WTC11 (cell line): ENCODE measurements at regions not wholly inside any gene's neighbourhood (a gene's known extent, or its start where the extent isn't known, plus 50 kb on each side); places are given as distances from the start of the nearest gene placed in this dataset.

Experiments used
- ATAC-seq: fragments of 200-7000 bp; cut with Tn5 transposase; 2 replicates; pipeline ENCODE4 v1.10.0; 2021; ENCODE audit warnings: mild to moderate bottlenecking, moderate library complexity
- CTCF ChIA-PET: fragments of 300-600 bp; sonication (Branson Sonifier 250); formaldehyde crosslinking; loops from one replicate; lab custom pipeline; 2021; ENCODE audit warnings: antibody characterized with exemption; lab: Charles Lee
- POLR2A ChIA-PET: fragments of 350-600 bp; sonication (Branson Sonifier 250); formaldehyde crosslinking; loops from one replicate; lab custom pipeline; 2021; ENCODE audit warnings: antibody characterized with exemption; lab: Charles Lee
- DNase-seq: peaks from one replicate; pipeline ENCODE4 v3.0.0; 2021; ENCODE audit warnings: low spot score
- H3K27ac Mint-ChIP-seq: 2 replicates; pipeline ENCODE4 v1.8.0; 2021; ENCODE audit warnings: mixed read lengths
- H3K27me3 Mint-ChIP-seq: 2 replicates; pipeline ENCODE4 v1.8.0; 2021; ENCODE audit warnings: low read depth, mild to moderate bottlenecking, moderate library complexity, mixed read lengths
- H3K36me3 Mint-ChIP-seq: 2 replicates; pipeline ENCODE4 v1.8.0; 2021; ENCODE audit warnings: mixed read lengths
- H3K4me1 Mint-ChIP-seq: 2 replicates; pipeline ENCODE4 v1.8.0; 2022; ENCODE audit warnings: mixed read lengths
- H3K4me3 Mint-ChIP-seq: 2 replicates; pipeline ENCODE4 v1.8.0; 2021; ENCODE audit warnings: mild to moderate bottlenecking, moderate library complexity, mixed read lengths
- H3K9me3 Mint-ChIP-seq: 2 replicates; pipeline ENCODE4 v1.8.0; 2021; ENCODE audit warnings: mixed read lengths
- ATF1 ChIP-seq: sonication (generic); formaldehyde crosslinking; IDR thresholded peaks from 2 replicates; pipeline ENCODE4 v1.8.1; 2023; ENCODE audit warnings: mild to moderate bottlenecking, moderate library complexity, missing genetic modification reagents
- EMX1 ChIP-seq: fragments of 250-450 bp; sonication (Bioruptor Pico); IDR thresholded peaks from 2 replicates; pipeline ENCODE4 v1.8.0; 2021; ENCODE audit warnings: mild to moderate bottlenecking
- ETV6 ChIP-seq: sonication (generic); formaldehyde crosslinking; IDR thresholded peaks from 2 replicates; pipeline ENCODE4 v1.8.1; 2022; ENCODE audit warnings: mild to moderate bottlenecking, missing genetic modification reagents
- FOXK1 ChIP-seq: sonication (generic); formaldehyde crosslinking; IDR thresholded peaks from 2 replicates; pipeline ENCODE4 v1.8.0; 2022; ENCODE audit warnings: mild to moderate bottlenecking, moderate library complexity, missing genetic modification reagents
- GTF2I ChIP-seq: fragments of 250-450 bp; sonication (Bioruptor Pico); conservative IDR thresholded peaks from 2 replicates; pipeline ENCODE4 v1.4.0; 2021; ENCODE audit warnings: mild to moderate bottlenecking
- MYBL2 ChIP-seq: sonication (generic); formaldehyde crosslinking; IDR thresholded peaks from 2 replicates; pipeline ENCODE4 v1.8.1; 2023; ENCODE audit warnings: mild to moderate bottlenecking, moderate library complexity, missing genetic modification reagents
- NR1H2 ChIP-seq: sonication (generic); formaldehyde crosslinking; IDR thresholded peaks from 2 replicates; pipeline ENCODE4 v1.9.0; 2021; ENCODE audit warnings: mild to moderate bottlenecking, moderate library complexity, missing genetic modification reagents
- NR2C2 ChIP-seq: sonication (generic); formaldehyde crosslinking; IDR thresholded peaks from 2 replicates; pipeline ENCODE4 v1.8.0; 2022; ENCODE audit warnings: mild to moderate bottlenecking, missing genetic modification reagents
- NR3C1 ChIP-seq: sonication (generic); formaldehyde crosslinking; conservative IDR thresholded peaks from 2 replicates; pipeline ENCODE4 v1.8.1; 2023; ENCODE audit warnings: low read depth, mild to moderate bottlenecking, missing genetic modification reagents
- OVOL2 ChIP-seq: fragments of 250-450 bp; sonication (Bioruptor Pico); IDR thresholded peaks from 2 replicates; pipeline ENCODE4 v1.9.0; 2021; ENCODE audit warnings: mild to moderate bottlenecking, borderline replicate concordance
- SOX15 ChIP-seq: fragments of 250-450 bp; sonication (Bioruptor Pico); IDR thresholded peaks from 2 replicates; pipeline ENCODE4 v1.9.0; 2021; ENCODE audit warnings: mild to moderate bottlenecking
- TEAD4 ChIP-seq: sonication (generic); formaldehyde crosslinking; IDR thresholded peaks from 2 replicates; pipeline ENCODE4 v1.8.0; 2022; ENCODE audit warnings: mild to moderate bottlenecking, missing genetic modification reagents
- ZNF138 ChIP-seq: sonication (generic); formaldehyde crosslinking; conservative IDR thresholded peaks from 2 replicates; pipeline ENCODE4 v1.8.1; 2022; ENCODE audit warnings: mild to moderate bottlenecking, moderate library complexity, missing genetic modification reagents
- ZNF219 ChIP-seq: sonication (generic); formaldehyde crosslinking; IDR thresholded peaks from 2 replicates; pipeline ENCODE4 v1.8.0; 2023; ENCODE audit warnings: missing genetic modification reagents, mild to moderate bottlenecking, borderline replicate concordance
- ZNF232 ChIP-seq: sonication (generic); formaldehyde crosslinking; IDR thresholded peaks from 2 replicates; pipeline ENCODE4 v1.8.0; 2022; ENCODE audit warnings: mild to moderate bottlenecking, missing genetic modification reagents
- ZNF317 ChIP-seq: sonication (generic); formaldehyde crosslinking; IDR thresholded peaks from 2 replicates; pipeline ENCODE4 v1.8.1; 2023; ENCODE audit warnings: low read depth, mild to moderate bottlenecking, moderate library complexity, missing genetic modification reagents, borderline replicate concordance
- TF ChIP-seq, protein P1 (sequence below): sonication (generic); formaldehyde crosslinking; IDR thresholded peaks from 2 replicates; pipeline ENCODE4 v1.8.1; 2023; ENCODE audit warnings: mild to moderate bottlenecking, missing genetic modification reagents
- TF ChIP-seq, protein P2 (sequence below): fragments of 200-600 bp; IDR thresholded peaks from 2 replicates; pipeline ENCODE4 v1.8.0; 2022; ENCODE audit warnings: antibody characterized with exemption
- TF ChIP-seq, protein P3 (sequence below): sonication (generic); formaldehyde crosslinking; conservative IDR thresholded peaks from 2 replicates; pipeline ENCODE4 v1.8.1; 2022; ENCODE audit warnings: mild to moderate bottlenecking, missing genetic modification reagents
- TF ChIP-seq, protein P4 (sequence below): sonication (generic); formaldehyde crosslinking; IDR thresholded peaks from 2 replicates; pipeline ENCODE4 v1.8.0; 2022; ENCODE audit warnings: mild to moderate bottlenecking, missing genetic modification reagents
- TF ChIP-seq, protein P5 (sequence below): sonication (generic); formaldehyde crosslinking; IDR thresholded peaks from 2 replicates; pipeline ENCODE4 v1.8.1; 2022; ENCODE audit warnings: low read depth, missing genetic modification reagents, borderline replicate concordance
- TF ChIP-seq, protein P6 (sequence below): fragments of 250-450 bp; sonication (Bioruptor Pico); IDR thresholded peaks from 2 replicates; pipeline ENCODE4 v1.9.0; 2021; ENCODE audit warnings: mild to moderate bottlenecking

DNA sequence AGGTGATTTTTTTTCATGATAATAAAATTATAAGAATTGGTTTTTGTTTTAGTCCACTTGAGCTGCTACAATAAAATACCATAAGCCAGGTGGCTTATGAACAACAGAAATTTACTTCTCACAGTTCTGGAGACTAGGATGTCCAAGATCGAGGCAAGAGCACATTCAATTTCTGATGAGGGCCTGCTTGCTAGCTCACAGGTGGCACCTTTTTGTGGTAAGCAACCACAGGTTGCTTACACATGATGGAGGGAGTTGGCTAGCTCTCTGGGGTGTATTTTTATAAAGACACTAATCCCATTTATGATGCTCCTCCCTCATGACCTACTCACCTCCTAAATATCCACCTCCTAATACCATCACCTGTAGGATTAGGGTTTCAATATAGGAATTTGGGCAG lies 1248.5 kb upstream of the TENM3 start:
- Mint-ChIP-seq H3K27ac (no peak overlapping the region), H3K4me3 (no peak overlapping the region), H3K9me3 (no peaks in the 10 kb centered on the region; the same call in 1 of the 2 replicates), H3K4me1 (peaks cover 18% of the 10 kb centered on the region), H3K36me3 (no peaks in the 10 kb centered on the region), H3K27me3 (no peaks in the 10 kb centered on the region)
- TF ChIP-seq ATF1 (CRISPR knock-in tag) = no peak
- no peak for TF ChIP-seq FOXK1 (CRISPR knock-in tag)
- TF ChIP-seq SOX15 (CRISPR knock-in tag) = no peak
- TF ChIP-seq, protein P1, sequence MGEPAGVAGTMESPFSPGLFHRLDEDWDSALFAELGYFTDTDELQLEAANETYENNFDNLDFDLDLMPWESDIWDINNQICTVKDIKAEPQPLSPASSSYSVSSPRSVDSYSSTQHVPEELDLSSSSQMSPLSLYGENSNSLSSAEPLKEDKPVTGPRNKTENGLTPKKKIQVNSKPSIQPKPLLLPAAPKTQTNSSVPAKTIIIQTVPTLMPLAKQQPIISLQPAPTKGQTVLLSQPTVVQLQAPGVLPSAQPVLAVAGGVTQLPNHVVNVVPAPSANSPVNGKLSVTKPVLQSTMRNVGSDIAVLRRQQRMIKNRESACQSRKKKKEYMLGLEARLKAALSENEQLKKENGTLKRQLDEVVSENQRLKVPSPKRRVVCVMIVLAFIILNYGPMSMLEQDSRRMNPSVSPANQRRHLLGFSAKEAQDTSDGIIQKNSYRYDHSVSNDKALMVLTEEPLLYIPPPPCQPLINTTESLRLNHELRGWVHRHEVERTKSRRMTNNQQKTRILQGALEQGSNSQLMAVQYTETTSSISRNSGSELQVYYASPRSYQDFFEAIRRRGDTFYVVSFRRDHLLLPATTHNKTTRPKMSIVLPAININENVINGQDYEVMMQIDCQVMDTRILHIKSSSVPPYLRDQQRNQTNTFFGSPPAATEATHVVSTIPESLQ = no peak
- no peak for TF ChIP-seq ETV6 (CRISPR knock-in tag)
- no peak for TF ChIP-seq ZNF232 (CRISPR knock-in tag)
- no peak for TF ChIP-seq ZNF317 (CRISPR knock-in tag)
- no peak for TF ChIP-seq NR3C1 (CRISPR knock-in tag)
- TF ChIP-seq NR2C2 (CRISPR knock-in tag) = no peak
- TF ChIP-seq GTF2I (CRISPR knock-in tag) = no peak
- TF ChIP-seq, protein P2, sequence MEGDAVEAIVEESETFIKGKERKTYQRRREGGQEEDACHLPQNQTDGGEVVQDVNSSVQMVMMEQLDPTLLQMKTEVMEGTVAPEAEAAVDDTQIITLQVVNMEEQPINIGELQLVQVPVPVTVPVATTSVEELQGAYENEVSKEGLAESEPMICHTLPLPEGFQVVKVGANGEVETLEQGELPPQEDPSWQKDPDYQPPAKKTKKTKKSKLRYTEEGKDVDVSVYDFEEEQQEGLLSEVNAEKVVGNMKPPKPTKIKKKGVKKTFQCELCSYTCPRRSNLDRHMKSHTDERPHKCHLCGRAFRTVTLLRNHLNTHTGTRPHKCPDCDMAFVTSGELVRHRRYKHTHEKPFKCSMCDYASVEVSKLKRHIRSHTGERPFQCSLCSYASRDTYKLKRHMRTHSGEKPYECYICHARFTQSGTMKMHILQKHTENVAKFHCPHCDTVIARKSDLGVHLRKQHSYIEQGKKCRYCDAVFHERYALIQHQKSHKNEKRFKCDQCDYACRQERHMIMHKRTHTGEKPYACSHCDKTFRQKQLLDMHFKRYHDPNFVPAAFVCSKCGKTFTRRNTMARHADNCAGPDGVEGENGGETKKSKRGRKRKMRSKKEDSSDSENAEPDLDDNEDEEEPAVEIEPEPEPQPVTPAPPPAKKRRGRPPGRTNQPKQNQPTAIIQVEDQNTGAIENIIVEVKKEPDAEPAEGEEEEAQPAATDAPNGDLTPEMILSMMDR = no peak
- TF ChIP-seq NR1H2 (CRISPR knock-in tag) = no peak
- TF ChIP-seq, protein P3, sequence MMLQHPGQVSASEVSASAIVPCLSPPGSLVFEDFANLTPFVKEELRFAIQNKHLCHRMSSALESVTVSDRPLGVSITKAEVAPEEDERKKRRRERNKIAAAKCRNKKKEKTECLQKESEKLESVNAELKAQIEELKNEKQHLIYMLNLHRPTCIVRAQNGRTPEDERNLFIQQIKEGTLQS (CRISPR knock-in tag) = no peak
- TF ChIP-seq, protein P4, sequence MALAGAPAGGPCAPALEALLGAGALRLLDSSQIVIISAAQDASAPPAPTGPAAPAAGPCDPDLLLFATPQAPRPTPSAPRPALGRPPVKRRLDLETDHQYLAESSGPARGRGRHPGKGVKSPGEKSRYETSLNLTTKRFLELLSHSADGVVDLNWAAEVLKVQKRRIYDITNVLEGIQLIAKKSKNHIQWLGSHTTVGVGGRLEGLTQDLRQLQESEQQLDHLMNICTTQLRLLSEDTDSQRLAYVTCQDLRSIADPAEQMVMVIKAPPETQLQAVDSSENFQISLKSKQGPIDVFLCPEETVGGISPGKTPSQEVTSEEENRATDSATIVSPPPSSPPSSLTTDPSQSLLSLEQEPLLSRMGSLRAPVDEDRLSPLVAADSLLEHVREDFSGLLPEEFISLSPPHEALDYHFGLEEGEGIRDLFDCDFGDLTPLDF (CRISPR knock-in tag) = no peak
- TF ChIP-seq EMX1 (CRISPR knock-in tag) = no peak
- DNase-seq (no peak), ATAC-seq (no peak)
- ChIA-PET POLR2A (no interaction called here), CTCF (no interaction called here)

DNA sequence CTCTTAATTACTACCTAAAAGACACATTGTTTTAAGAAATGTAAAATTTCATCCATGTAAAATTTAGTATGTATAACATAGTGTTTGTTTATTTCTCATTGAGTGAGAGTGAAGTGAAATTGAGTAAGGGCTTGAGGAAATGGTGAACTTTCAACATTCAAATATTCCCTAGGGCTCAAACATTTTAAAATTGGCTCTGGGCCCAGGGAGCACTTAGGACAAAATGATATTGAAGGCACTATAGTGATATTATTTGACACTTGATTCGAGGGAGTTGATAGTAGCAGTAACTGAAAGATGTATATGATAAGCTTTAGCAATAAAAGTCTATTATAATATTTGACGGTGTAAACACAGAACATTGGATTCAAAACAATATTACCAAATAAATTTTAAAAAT lies 1244.0 kb upstream of the TENM3 start:
- Mint-ChIP-seq H3K36me3 (no peaks in the 10 kb centered on the region), H3K27me3 (no peaks in the 10 kb centered on the region), H3K4me3 (no peak overlapping the region), H3K9me3 (peaks cover 12% of the 10 kb centered on the region; the same call in 1 of the 2 replicates), H3K4me1 (peaks cover 3% of the 10 kb centered on the region), H3K27ac (no peak overlapping the region)
- TF ChIP-seq ZNF317 (CRISPR knock-in tag) (no peak), ATF1 (CRISPR knock-in tag) (no peak)
- TF ChIP-seq, protein P5, sequence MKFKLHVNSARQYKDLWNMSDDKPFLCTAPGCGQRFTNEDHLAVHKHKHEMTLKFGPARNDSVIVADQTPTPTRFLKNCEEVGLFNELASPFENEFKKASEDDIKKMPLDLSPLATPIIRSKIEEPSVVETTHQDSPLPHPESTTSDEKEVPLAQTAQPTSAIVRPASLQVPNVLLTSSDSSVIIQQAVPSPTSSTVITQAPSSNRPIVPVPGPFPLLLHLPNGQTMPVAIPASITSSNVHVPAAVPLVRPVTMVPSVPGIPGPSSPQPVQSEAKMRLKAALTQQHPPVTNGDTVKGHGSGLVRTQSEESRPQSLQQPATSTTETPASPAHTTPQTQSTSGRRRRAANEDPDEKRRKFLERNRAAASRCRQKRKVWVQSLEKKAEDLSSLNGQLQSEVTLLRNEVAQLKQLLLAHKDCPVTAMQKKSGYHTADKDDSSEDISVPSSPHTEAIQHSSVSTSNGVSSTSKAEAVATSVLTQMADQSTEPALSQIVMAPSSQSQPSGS (CRISPR knock-in tag) = no peak
- DNase-seq (no peak), ATAC-seq (no peak)
- ChIA-PET CTCF (no interaction called here), POLR2A (no interaction called here)

DNA sequence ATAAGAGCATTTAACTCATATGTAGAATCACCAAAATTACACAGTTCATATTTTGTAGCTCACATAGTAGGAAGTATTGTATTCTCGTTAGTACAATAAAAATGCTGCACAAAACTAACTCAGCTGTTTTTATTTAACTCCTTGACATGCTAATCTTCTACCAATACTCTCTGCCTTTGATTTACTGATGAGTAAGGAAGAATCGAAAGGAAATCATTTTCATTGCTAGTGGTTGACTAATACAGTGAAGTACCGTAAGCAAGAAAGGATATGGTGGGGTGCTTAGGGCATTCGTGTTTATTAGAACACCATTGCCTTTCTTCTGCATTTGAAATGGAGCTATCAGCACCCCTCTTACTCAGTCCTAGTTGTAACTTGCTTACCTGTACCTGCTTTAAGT lies 1239.1 kb upstream of the TENM3 start:
- no peak overlapping the region for H3K4me3 Mint-ChIP-seq
- ATAC-seq (no peak), DNase-seq (no peak)
- no peaks in the 10 kb centered on the region for H3K36me3 Mint-ChIP-seq
- H3K27ac Mint-ChIP-seq = no peak overlapping the region
- H3K4me1 Mint-ChIP-seq = peaks cover 16% of the 10 kb centered on the region
- no peaks in the 10 kb centered on the region for H3K27me3 Mint-ChIP-seq
- TF ChIP-seq MYBL2 = no peak
- TF ChIP-seq ZNF138 = no peak
- TF ChIP-seq TEAD4 (CRISPR knock-in tag) = no peak
- TF ChIP-seq NR2C2 (CRISPR knock-in tag) = no peak
- TF ChIP-seq, protein P6, sequence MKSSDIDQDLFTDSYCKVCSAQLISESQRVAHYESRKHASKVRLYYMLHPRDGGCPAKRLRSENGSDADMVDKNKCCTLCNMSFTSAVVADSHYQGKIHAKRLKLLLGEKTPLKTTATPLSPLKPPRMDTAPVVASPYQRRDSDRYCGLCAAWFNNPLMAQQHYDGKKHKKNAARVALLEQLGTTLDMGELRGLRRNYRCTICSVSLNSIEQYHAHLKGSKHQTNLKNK = no peak
- TF ChIP-seq OVOL2 = no peak
- TF ChIP-seq ZNF219 (CRISPR knock-in tag) = no peak
- H3K9me3 Mint-ChIP-seq = peaks cover 12% of the 10 kb centered on the region; the same call in 1 of the 2 replicates
- POLR2A ChIA-PET = no interaction called here
- CTCF ChIA-PET = no interaction called here
